OCI-LY1 (cell line): ENCODE measurements at regions not wholly inside any gene's neighbourhood (a gene's known extent, or its start where the extent isn't known, plus 50 kb on each side); places are given as distances from the start of the nearest gene placed in this dataset.

Source experiments
- H2AFZ ChIP-seq: fragments of 200-600 bp; sonication (generic), shearing (Covaris generic); 2 replicates; pipeline ENCODE4 v1.6.0; 2014; ENCODE audit warnings: antibody characterized with exemption, mild to moderate bottlenecking, low read length
- H3F3A ChIP-seq: fragments of 200-600 bp; sonication (generic), shearing (Covaris generic); 2 replicates; pipeline ENCODE4 v1.6.0; 2014; ENCODE audit warnings: mild to moderate bottlenecking, antibody characterized with exemption, low read length, moderate library complexity; ENCODE audit not compliant: insufficient read depth
- H3K27ac ChIP-seq: fragments of 200-600 bp; sonication (generic); 2 replicates; pipeline ENCODE4 v1.5.1; 2014; ENCODE audit warnings: low read length, mixed run types, mild to moderate bottlenecking, low read depth; ENCODE audit not compliant: poor library complexity, severe bottlenecking
- H3K27me3 ChIP-seq: fragments of 200-600 bp; sonication (generic); 2 replicates; pipeline ENCODE4 v1.6.0; 2014; ENCODE audit warnings: antibody characterized with exemption, mild to moderate bottlenecking, low read length, moderate library complexity; ENCODE audit not compliant: insufficient read depth
- H3K36me3 ChIP-seq: fragments of 200-600 bp; sonication (generic); 2 replicates; pipeline ENCODE4 v1.6.1; 2014; ENCODE audit warnings: mild to moderate bottlenecking, antibody characterized with exemption, low read length, moderate library complexity, mixed read lengths; ENCODE audit not compliant: insufficient read depth
- H3K4me1 ChIP-seq: fragments of 200-600 bp; sonication (generic); 2 replicates; pipeline ENCODE4 v1.5.1; 2014; ENCODE audit warnings: mild to moderate bottlenecking, low read length, moderate library complexity; ENCODE audit not compliant: insufficient read depth, severe bottlenecking
- H3K4me2 ChIP-seq: fragments of 200-600 bp; sonication (generic), shearing (Covaris generic); 2 replicates; pipeline ENCODE4 v1.6.1; 2014; ENCODE audit warnings: low read length
- H3K4me3 ChIP-seq: fragments of 200-600 bp; sonication (generic); 2 replicates; pipeline ENCODE4 v1.5.1; 2014; ENCODE audit warnings: low read length, low read depth, mild to moderate bottlenecking, mixed read lengths; ENCODE audit not compliant: poor library complexity, severe bottlenecking
- H3K79me2 ChIP-seq: fragments of 200-600 bp; shearing (Covaris generic); 2 replicates; pipeline ENCODE4 v1.6.1; 2016; ENCODE audit warnings: mixed run types, low read length, mixed read lengths; ENCODE audit not compliant: insufficient read depth
- H3K9ac ChIP-seq: fragments of 200-600 bp; sonication (generic), shearing (Covaris generic); 2 replicates; pipeline ENCODE4 v1.6.1; 2014; ENCODE audit warnings: mild to moderate bottlenecking, low read length, mixed read lengths
- H3K9me2 ChIP-seq: fragments of 200-600 bp; sonication (generic), shearing (Covaris generic); 2 replicates; pipeline ENCODE4 v1.6.1; 2014; ENCODE audit warnings: low read depth, mild to moderate bottlenecking, low read length, mixed read lengths
- H3K9me3 ChIP-seq: fragments of 200-600 bp; shearing (Covaris generic); 2 replicates; pipeline ENCODE4 v1.6.1; 2014; ENCODE audit warnings: low read length, mixed read lengths
- H4K20me1 ChIP-seq: fragments of 200-600 bp; sonication (generic), shearing (Covaris generic); 2 replicates; pipeline ENCODE4 v1.6.0; 2016; ENCODE audit warnings: mild to moderate bottlenecking, low read length; ENCODE audit not compliant: insufficient read depth
- EZH2 ChIP-seq: fragments of 200-600 bp; sonication (generic), shearing (Covaris generic); IDR thresholded peaks from 2 replicates; pipeline ENCODE4 v1.8.0; 2017; ENCODE audit warnings: borderline replicate concordance, mixed run types, mild to moderate bottlenecking, antibody characterized with exemption, low read length, moderate library complexity, mixed read lengths
- TF ChIP-seq, protein P1 (sequence below): fragments of 200-600 bp; sonication (generic), shearing (Covaris generic); IDR thresholded peaks from 2 replicates; pipeline ENCODE4 v1.5.1; 2017; ENCODE audit warnings: mild to moderate bottlenecking, antibody characterized with exemption, low read length, moderate library complexity, mixed read lengths

DNA sequence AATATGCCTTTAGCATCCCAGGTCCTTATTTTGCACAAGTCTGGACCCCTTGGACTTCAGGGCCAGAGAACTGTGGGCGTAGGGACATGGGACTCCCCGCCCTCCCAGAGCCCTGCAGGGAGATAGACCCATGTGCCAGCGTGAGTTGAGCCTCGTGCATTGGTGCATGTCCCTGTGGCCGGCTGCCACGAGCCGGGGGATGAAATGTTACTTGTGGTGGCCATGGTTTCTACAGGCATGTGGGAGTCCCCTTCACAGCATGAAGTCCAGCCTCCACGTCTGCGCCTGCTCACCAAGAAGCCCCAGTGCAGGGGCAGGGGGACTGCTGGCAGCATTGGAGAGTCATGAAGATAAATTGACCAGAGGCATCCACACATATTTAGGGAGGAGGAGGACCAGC is 470.0 kb downstream of the BCL11B start:
- Histone ChIP-seq H2AFZ (no peak overlapping the region), H3K79me2 (no peaks in the 10 kb centered on the region), H3K4me1 (no peaks in the 10 kb centered on the region), H3K9ac (no peak overlapping the region), H4K20me1 (no peaks in the 10 kb centered on the region), H3K4me2 (no peak overlapping the region), H3F3A (no peaks in the 10 kb centered on the region), H3K9me3 (no peaks in the 10 kb centered on the region), H3K4me3 (no peak overlapping the region), H3K27me3 (no peaks in the 10 kb centered on the region), H3K36me3 (no peaks in the 10 kb centered on the region), H3K9me2 (no peaks in the 10 kb centered on the region), H3K27ac (no peak overlapping the region)
- TF ChIP-seq EZH2: no peak
- TF ChIP-seq, protein P1, sequence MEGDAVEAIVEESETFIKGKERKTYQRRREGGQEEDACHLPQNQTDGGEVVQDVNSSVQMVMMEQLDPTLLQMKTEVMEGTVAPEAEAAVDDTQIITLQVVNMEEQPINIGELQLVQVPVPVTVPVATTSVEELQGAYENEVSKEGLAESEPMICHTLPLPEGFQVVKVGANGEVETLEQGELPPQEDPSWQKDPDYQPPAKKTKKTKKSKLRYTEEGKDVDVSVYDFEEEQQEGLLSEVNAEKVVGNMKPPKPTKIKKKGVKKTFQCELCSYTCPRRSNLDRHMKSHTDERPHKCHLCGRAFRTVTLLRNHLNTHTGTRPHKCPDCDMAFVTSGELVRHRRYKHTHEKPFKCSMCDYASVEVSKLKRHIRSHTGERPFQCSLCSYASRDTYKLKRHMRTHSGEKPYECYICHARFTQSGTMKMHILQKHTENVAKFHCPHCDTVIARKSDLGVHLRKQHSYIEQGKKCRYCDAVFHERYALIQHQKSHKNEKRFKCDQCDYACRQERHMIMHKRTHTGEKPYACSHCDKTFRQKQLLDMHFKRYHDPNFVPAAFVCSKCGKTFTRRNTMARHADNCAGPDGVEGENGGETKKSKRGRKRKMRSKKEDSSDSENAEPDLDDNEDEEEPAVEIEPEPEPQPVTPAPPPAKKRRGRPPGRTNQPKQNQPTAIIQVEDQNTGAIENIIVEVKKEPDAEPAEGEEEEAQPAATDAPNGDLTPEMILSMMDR: no peak

DNA sequence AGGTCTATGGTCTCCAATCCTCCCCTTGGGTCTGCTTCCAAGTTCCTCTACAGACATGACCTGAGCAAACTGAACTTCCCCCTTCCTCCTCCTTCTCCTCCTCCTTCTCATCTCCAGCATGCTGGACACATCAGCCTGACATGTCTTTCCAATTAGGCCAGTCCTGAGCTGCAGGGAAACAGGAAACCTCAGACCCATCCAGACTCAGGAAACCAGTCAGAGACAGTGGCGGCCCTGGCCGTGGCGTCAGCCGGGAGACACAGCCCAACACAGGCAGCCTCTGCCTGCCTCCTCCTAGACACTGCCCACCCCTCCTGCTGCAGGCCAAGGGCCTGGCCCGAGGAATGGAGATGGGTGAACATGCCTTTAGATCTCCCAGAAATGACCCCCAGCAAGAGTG is 468.8 kb downstream of the BCL11B start:
- Histone ChIP-seq H3K4me2 (no peak overlapping the region), H3K36me3 (no peaks in the 10 kb centered on the region), H3K9me2 (no peaks in the 10 kb centered on the region), H3K27ac (no peak overlapping the region), H3F3A (no peaks in the 10 kb centered on the region), H3K9ac (no peak overlapping the region), H3K4me1 (no peaks in the 10 kb centered on the region), H3K9me3 (no peaks in the 10 kb centered on the region), H3K79me2 (no peaks in the 10 kb centered on the region), H2AFZ (no peak overlapping the region), H3K27me3 (no peaks in the 10 kb centered on the region), H4K20me1 (no peaks in the 10 kb centered on the region), H3K4me3 (no peak overlapping the region)
- TF ChIP-seq, protein P1: no peak
- TF ChIP-seq EZH2: no peak

DNA sequence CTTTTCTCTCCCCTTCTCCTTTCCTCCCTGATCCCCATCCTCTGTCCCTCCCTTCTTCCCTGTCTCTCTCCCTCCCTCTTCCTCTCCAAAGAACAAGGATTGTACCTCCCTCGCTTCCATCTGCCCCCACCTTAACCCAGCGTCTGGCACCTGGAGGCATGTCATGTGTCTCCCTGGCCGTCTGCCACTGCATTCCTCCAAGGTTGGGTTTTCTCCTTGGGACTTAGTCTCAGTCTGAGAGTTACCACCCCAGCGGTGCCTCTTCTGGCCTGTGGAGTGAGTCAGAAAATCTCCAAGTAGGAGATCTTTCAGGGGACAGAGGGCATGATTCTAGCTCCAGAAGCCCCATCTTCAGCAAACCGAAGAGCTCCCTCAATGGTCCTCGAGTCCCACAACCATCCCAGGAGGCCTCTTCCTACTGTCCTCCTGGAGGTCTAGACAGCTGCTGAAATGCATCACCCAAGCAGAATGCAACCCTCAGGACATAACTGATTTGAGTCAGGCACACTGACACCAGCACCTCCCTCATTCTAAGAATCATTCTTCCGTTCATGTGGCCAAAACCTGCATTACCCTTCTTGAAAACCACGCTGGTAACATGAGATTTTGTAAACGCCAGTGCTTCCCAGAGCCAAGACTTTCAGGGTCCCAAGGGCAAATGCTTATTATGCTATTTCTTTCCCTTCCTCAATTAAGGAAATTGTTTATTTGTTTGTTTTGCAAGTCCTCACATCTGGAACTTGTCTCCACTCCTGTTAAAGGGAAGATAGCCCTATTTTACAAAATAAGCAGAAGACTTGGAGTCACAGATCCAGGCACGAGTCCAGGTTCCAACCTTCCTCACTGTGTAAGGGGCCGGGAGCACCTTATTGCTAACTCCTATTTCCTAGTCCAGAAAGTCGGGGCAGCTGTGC is 463.2 kb downstream of the BCL11B start:
- TF ChIP-seq EZH2: no peak
- TF ChIP-seq, protein P1: no peak
- no peaks in the 10 kb centered on the region for H3K9me2 ChIP-seq
- H3K4me3 ChIP-seq: no peak overlapping the region
- H4K20me1 ChIP-seq: no peaks in the 10 kb centered on the region
- H3K36me3 ChIP-seq: no peaks in the 10 kb centered on the region
- no peaks in the 10 kb centered on the region for H3K79me2 ChIP-seq
- no peak overlapping the region for H2AFZ ChIP-seq
- H3K9ac ChIP-seq: no peak overlapping the region
- no peaks in the 10 kb centered on the region for H3F3A ChIP-seq
- H3K27me3 ChIP-seq: no peaks in the 10 kb centered on the region
- H3K4me1 ChIP-seq: no peaks in the 10 kb centered on the region
- no peak overlapping the region for H3K27ac ChIP-seq
- no peak overlapping the region for H3K4me2 ChIP-seq
- H3K9me3 ChIP-seq: no peaks in the 10 kb centered on the region
